GM21528 (cell line): ENCODE measurements at regions not wholly inside any gene's neighbourhood (a gene's known extent, or its start where the extent isn't known, plus 50 kb on each side); places are given as distances from the start of the nearest gene placed in this dataset.
"Not testable (repeated sequence)": the region's sequence is repeated elsewhere in the genome, so short reads cannot be mapped to it uniquely, and the experiment has no call there.

Experiments used
- ATAC-seq: cut with Tn5 transposase; IDR thresholded peaks from one replicate; pipeline ENCODE4 v1.9.1; 2021; ENCODE audit warnings: mild to moderate bottlenecking, moderate library complexity; ENCODE audit not compliant: unreplicated experiment, low FRiP score

DNA sequence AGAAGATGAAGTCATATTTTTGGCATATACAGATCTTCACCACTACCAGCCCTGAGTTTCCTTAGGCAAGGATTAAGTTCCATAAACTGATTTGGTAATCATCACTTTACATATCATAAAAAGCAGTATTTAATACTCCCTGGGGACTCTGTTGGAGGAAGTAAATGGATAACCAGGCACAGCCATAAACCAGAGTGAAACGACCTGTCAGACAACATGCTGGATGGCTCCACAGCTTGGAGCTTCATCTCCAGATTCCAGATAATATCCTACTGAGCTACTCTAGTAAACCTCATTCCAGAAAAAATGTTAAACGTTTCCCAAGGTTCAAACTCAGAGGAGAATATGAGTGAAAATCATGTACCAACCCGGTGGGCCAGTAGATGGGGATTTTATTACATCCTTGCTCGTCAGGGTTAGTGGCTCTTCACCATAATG, 109.2 kb downstream of the BASP1 start:
- no peak for ATAC-seq

- no peak for ATAC-seq
These were observed 109.7 kb downstream of the BASP1 start for GRCh38 chr5:17327048-17327625.

DNA sequence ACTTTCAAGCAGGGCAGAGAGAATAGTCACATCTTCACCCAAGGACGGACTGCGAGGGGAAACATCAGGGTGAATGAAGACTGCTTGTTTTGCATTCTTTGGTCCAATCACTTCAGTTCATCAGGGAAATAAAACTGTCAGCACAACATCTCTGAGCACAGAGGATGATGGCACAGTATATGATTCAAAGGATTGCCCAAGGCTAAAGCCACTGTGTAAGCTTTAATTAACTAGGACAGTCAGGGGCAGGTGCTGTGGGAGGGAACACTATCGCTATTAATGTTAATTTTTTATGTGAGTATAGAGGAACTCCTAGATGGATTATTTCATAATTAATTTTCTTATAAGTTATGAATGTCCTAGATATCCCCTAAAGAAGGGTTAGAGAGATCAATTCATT, 112.1 kb downstream of the BASP1 start:
- ATAC-seq = no peak

GRCh38 chr5:17330386-17330785, 113.0 kb downstream of the BASP1 start:
- no peak for ATAC-seq

- ATAC-seq = no peak
These were observed 114.2 kb downstream of the BASP1 start for GRCh38 chr5:17331651-17332050.

DNA sequence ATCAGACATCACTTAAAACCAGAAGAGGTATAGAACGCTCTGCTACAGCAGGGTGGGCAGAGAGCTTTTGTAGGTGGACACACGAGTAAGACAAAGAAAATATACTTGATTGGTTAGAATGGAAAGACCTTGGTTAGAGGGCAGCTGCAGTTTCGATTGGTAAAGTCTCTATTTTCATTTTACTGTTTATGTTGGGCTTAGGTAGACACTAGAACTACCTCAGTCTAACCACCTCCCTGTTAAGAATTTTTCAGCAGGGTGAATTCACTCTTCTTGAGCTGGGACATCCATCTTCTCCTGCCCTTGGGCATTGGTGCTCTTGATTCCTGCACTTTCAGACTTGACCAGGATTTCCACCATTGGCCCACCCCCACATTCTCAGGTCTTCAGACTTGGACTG, 116.3 kb downstream of the BASP1 start:
- no peak for ATAC-seq

- no peak for ATAC-seq
These were observed 118.6 kb downstream of the BASP1 start for GRCh38 chr5:17336054-17336453.

GRCh38 chr5:17336723-17337122, 119.3 kb downstream of the BASP1 start:
- ATAC-seq = not testable (repeated sequence)

- no peak for ATAC-seq
These were observed 122.4 kb downstream of the BASP1 start for GRCh38 chr5:17339841-17340240.

DNA sequence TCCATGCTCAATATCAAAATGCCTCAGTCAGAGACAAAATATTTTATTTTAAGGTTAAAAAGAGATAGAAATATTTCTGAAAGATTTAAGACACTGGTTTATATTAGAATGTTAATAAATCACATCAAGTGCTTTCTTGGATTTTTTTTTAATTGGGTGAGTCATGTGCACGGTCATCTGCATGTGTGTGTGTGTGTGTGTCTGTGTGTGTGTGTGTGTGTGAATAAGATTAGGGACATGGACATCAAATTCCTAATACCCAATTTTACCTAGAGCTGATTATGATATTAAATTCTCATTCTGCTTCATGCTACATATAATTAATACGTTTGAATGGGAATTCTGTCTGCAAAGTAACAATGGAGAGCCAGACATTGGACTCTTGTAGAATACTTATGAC, 122.9 kb downstream of the BASP1 start:
- no peak for ATAC-seq

- no peak for ATAC-seq
These were observed 123.4 kb downstream of the BASP1 start for GRCh38 chr5:17340819-17341218.

GRCh38 chr5:17343675-17344074, 126.2 kb downstream of the BASP1 start:
- peak; percentile 86 for ATAC-seq

- no peak for ATAC-seq
These were observed 129.4 kb downstream of the BASP1 start for GRCh38 chr5:17346811-17347210.

DNA sequence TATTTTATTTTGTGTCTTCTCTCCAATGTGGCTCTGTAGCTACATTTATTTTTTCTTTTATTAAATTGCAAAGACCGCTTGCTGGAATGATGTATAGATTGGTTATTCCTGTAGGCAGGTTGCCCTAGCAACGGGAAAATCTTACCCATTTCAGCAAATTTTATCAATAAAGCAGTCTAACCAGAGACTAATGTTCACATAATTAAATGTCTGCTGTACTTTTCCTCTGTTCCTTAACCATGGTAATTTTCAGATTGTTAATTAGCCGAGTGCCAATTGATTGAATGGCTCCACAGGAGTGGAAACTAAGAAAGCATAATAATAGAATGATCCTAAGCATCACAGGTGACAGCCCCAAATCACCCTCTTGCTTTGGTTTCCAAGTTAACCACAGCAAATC, 134.8 kb downstream of the BASP1 start:
- no peak for ATAC-seq

- no peak for ATAC-seq
These were observed 136.8 kb downstream of the BASP1 start for GRCh38 chr5:17354265-17354664.

GRCh38 chr5:17355586-17356346, 138.3 kb downstream of the BASP1 start:
- no peak for ATAC-seq

- ATAC-seq = no peak
These were observed 139.1 kb downstream of the BASP1 start for GRCh38 chr5:17356551-17356950.

DNA sequence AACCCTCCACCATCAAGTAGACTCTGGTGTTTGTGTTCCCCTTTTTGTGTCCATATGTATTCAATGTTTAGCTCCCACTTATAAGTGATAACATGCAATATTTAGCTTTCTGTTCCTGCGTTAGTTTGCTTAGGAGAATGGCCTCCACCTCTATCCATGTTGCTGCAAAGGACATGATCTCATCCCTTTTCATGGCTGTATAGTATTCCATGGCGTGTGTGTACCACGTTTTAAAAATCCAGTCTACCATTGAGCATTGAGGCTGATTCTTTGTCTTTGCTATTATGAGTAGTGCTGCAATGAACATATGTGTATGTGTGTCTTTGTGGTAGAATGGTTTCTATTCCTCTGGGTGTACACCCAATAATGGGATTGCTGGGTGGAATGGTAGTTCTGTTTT, 140.1 kb downstream of the BASP1 start:
- ATAC-seq = no peak

GRCh38 chr5:17358031-17358430, 140.0 kb upstream of the TAF11L2 start:
- ATAC-seq = no peak

GRCh38 chr5:17359451-17360011, 138.5 kb upstream of the TAF11L2 start:
- ATAC-seq = no peak

- ATAC-seq = no peak
These were observed 137.2 kb upstream of the TAF11L2 start for GRCh38 chr5:17360879-17361278.

- ATAC-seq = no peak
These were observed 136.7 kb upstream of the TAF11L2 start for GRCh38 chr5:17361331-17361730.
